Loucy (cell line): ENCODE measurements at regions not wholly inside any gene's neighbourhood (a gene's known extent, or its start where the extent isn't known, plus 50 kb on each side); places are given as distances from the start of the nearest gene placed in this dataset.

ENCODE experiments used
- H2AFZ ChIP-seq: fragments of 200-600 bp; sonication (generic); 2 replicates; pipeline ENCODE4 v1.6.0; 2016; ENCODE audit warnings: antibody characterized with exemption, mild to moderate bottlenecking, low read length, moderate library complexity
- H3F3A ChIP-seq: fragments of 200-600 bp; 2 replicates; pipeline ENCODE4 v1.6.0; 2016; ENCODE audit warnings: antibody characterized with exemption, low read depth, mild to moderate bottlenecking
- H3K27me3 ChIP-seq: fragments of 200-600 bp; sonication (generic); 2 replicates; pipeline ENCODE4 v1.6.1; 2014; ENCODE audit warnings: low read length, mild to moderate bottlenecking; ENCODE audit not compliant: insufficient read depth, poor library complexity, severe bottlenecking
- H3K36me3 ChIP-seq: fragments of 200-600 bp; sonication (generic); 2 replicates; pipeline ENCODE4 v1.6.1; 2016; ENCODE audit warnings: low read length; ENCODE audit not compliant: insufficient read depth
- H3K4me1 ChIP-seq: fragments of 200-600 bp; sonication (generic); 2 replicates; pipeline ENCODE4 v1.5.1; 2014; ENCODE audit warnings: low read length, mild to moderate bottlenecking; ENCODE audit not compliant: insufficient read depth, poor library complexity, severe bottlenecking
- H3K4me2 ChIP-seq: fragments of 200-600 bp; sonication (generic); 2 replicates; pipeline ENCODE4 v1.6.0; 2014; ENCODE audit warnings: antibody characterized with exemption, low read length, low read depth, mild to moderate bottlenecking; ENCODE audit not compliant: poor library complexity, severe bottlenecking
- H3K4me3 ChIP-seq: fragments of 200-600 bp; sonication (generic); 2 replicates; pipeline ENCODE4 v1.5.1; 2014; ENCODE audit warnings: low read length, mild to moderate bottlenecking, mixed read lengths; ENCODE audit not compliant: poor library complexity, severe bottlenecking
- H3K79me2 ChIP-seq: fragments of 200-600 bp; sonication (generic); 2 replicates; pipeline ENCODE4 v1.6.1; 2014; ENCODE audit warnings: low read length; ENCODE audit not compliant: insufficient read depth
- H3K9ac ChIP-seq: fragments of 200-600 bp; sonication (generic); 2 replicates; pipeline ENCODE4 v1.6.0; 2014; ENCODE audit warnings: mild to moderate bottlenecking, low read depth, low read length, moderate library complexity; ENCODE audit not compliant: poor library complexity, severe bottlenecking
- H3K9me2 ChIP-seq: fragments of 200-600 bp; sonication (generic); replicated peaks from 2 replicates; pipeline ENCODE4 v1.6.1; 2016; ENCODE audit warnings: low read depth, low read length, mixed read lengths
- H3K9me3 ChIP-seq: fragments of 200-600 bp; sonication (generic); 2 replicates; pipeline ENCODE4 v1.6.1; 2014; ENCODE audit warnings: mild to moderate bottlenecking, antibody characterized with exemption, low read length, low read depth; ENCODE audit not compliant: insufficient read depth
- H4K20me1 ChIP-seq: fragments of 200-600 bp; sonication (generic); 2 replicates; pipeline ENCODE4 v1.6.0; 2014; ENCODE audit warnings: antibody characterized with exemption, low read length, mild to moderate bottlenecking; ENCODE audit not compliant: insufficient read depth, poor library complexity, severe bottlenecking
- CTCF ChIP-seq: fragments of 200-600 bp; sonication (generic); conservative IDR thresholded peaks from 2 replicates; pipeline ENCODE4 v1.5.1; 2014; ENCODE audit warnings: mild to moderate bottlenecking, antibody characterized with exemption, low read length
- EZH2phosphoT487 ChIP-seq: fragments of 200-600 bp; IDR thresholded peaks from 2 replicates; pipeline ENCODE4 v1.6.1; 2018; ENCODE audit warnings: antibody characterized with exemption, mild to moderate bottlenecking, moderate library complexity, borderline replicate concordance

GRCh38 chrX:39445336-39445735 lies 644.1 kb downstream of the MID1IP1 start:
- no peaks in the 10 kb centered on the region for H4K20me1 ChIP-seq
- no peaks in the 10 kb centered on the region for H3K79me2 ChIP-seq
- no peaks in the 10 kb centered on the region for H3K9me2 ChIP-seq
- no peak overlapping the region for H3K4me3 ChIP-seq
- H3K36me3 ChIP-seq: no peaks in the 10 kb centered on the region
- H3K9ac ChIP-seq: no peak overlapping the region
- TF ChIP-seq CTCF: peak; percentile 66
- TF ChIP-seq EZH2phosphoT487: no peak
- H3K4me2 ChIP-seq: no peak overlapping the region
- no peaks in the 10 kb centered on the region for H3K27me3 ChIP-seq
- H2AFZ ChIP-seq: no peak overlapping the region
- H3K4me1 ChIP-seq: peaks cover 26% of the 10 kb centered on the region
- H3K9me3 ChIP-seq: no peaks in the 10 kb centered on the region
- no peaks in the 10 kb centered on the region for H3F3A ChIP-seq

GRCh38 chrX:39449352-39449751 lies 648.1 kb downstream of the MID1IP1 start:
- Histone ChIP-seq H3K9me3 (no peaks in the 10 kb centered on the region), H3K9ac (no peak overlapping the region)
- TF ChIP-seq EZH2phosphoT487 (no peak), CTCF (no peak)

GRCh38 chrX:39450234-39450977 lies 647.4 kb downstream of the BCOR start:
- H3K9ac ChIP-seq: no peak overlapping the region
- no peaks in the 10 kb centered on the region for H3K36me3 ChIP-seq
- H3K4me3 ChIP-seq: no peak overlapping the region
- H3K27me3 ChIP-seq: no peaks in the 10 kb centered on the region
- H2AFZ ChIP-seq: no peak overlapping the region
- H3K79me2 ChIP-seq: no peaks in the 10 kb centered on the region
- no peaks in the 10 kb centered on the region for H4K20me1 ChIP-seq
- H3F3A ChIP-seq: no peaks in the 10 kb centered on the region
- H3K4me1 ChIP-seq: peaks cover 3% of the 10 kb centered on the region
- TF ChIP-seq EZH2phosphoT487: no peak
- no peak for TF ChIP-seq CTCF
- no peaks in the 10 kb centered on the region for H3K9me3 ChIP-seq
- H3K4me2 ChIP-seq: no peak overlapping the region
- H3K9me2 ChIP-seq: no peaks in the 10 kb centered on the region

More at GRCh38 chrX:39449352-39449751, 648.1 kb downstream of the MID1IP1 start:
- Histone ChIP-seq H4K20me1 (no peaks in the 10 kb centered on the region), H3K4me1 (peaks cover 3% of the 10 kb centered on the region), H3K4me3 (no peak overlapping the region), H3K79me2 (no peaks in the 10 kb centered on the region), H3K36me3 (no peaks in the 10 kb centered on the region), H3K4me2 (no peak overlapping the region), H3F3A (no peaks in the 10 kb centered on the region), H3K9me2 (no peaks in the 10 kb centered on the region), H3K27me3 (no peaks in the 10 kb centered on the region), H2AFZ (no peak overlapping the region)
